HG02588 (cell line): ENCODE measurements at regions not wholly inside any gene's neighbourhood (a gene's known extent, or its start where the extent isn't known, plus 50 kb on each side); places are given as distances from the start of the nearest gene placed in this dataset.

Source experiments
- ATAC-seq: cut with Tn5 transposase; IDR thresholded peaks from one replicate; pipeline ENCODE4 v1.9.1; 2021; ENCODE audit warnings: mild to moderate bottlenecking, moderate library complexity; ENCODE audit not compliant: unreplicated experiment

DNA sequence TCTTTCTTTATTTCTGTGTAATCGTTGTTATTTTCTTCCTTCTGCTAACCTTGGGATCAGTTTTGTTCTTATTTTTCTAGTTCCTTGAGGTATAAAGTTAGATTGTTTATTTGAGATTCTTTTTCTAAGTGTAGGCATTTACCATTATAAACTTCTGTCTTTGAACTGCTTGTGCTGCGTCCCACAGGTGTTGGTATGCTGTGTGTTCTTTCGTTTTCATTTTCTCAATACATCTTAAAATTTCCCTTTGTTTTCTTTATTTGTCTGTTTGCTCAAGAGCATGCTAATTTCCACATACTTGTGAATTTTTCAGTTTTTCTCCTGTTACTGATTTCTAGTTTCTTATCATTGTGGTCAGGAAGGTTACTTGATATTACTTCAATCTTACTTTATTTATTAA is 873.8 kb upstream of the GCFC2 start:
- ATAC-seq = no peak

GRCh38 chr2:76579911-76580310 is 869.2 kb upstream of the GCFC2 start:
- ATAC-seq = no peak

- no peak for ATAC-seq
Observed at GRCh38 chr2:76572981-76573380, 862.3 kb upstream of the GCFC2 start.

GRCh38 chr2:76569819-76570218 is 859.1 kb upstream of the GCFC2 start:
- ATAC-seq = no peak

DNA sequence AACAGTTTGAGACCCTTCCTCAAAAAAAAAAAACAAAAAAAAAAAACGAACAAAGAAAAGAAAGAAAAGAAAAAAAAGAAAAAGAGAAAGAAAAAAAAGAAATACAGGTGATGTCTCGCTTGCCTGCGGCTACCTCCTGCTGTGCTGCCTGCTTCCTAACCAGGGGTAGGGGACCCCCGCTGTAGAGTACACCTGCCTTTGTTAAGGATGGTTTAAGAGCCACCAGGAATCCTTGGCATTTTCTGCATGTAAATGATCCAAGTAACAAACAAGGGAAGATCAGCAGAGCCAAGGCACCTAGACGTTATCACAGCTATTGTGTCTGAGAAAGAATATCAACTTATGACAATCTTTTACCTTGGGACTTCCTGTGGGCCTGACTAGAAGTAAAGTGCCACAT is 856.8 kb upstream of the GCFC2 start:
- no peak for ATAC-seq

- no peak for ATAC-seq
Observed at GRCh38 chr2:76564734-76565133, 854.0 kb upstream of the GCFC2 start.

DNA sequence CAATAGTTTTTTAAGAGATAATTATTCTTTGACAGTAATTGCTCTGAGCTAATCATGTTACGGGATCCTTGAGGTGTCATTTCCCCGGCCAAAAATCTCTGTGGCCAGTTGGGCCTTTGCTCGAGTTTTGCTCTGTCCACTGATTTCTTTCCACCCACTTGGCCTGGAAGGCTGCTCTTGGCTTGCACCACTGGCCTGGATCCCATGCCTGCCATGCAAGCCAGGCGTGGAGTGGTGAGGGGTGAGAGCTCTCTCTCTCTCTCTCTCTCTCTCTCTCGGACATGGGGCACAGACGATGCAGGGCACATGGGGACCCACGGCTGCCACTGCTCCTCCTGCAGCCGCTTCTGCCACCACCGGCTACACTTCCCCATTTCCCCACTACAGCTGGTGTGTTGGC is 853.0 kb upstream of the GCFC2 start:
- no peak for ATAC-seq

DNA sequence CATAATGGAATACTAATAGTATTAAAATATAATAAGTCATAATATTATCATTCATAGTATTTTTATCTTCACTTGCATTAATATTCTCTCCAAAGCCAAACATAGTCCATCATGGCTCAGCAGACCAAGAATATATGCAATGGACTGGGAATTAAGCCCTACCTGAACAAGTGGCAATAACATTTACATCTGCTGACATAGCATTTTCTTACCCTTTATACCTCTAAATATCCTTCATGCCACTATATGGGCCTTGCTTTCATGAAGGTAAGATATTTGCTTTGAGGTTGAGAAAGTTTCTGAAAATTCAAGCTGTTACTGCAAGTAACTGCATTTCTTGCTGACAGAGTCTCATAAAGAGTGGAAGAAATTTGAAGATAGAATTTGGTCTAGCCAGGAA is 847.4 kb upstream of the GCFC2 start:
- ATAC-seq = no peak

GRCh38 chr2:76556018-76556417 is 845.3 kb upstream of the GCFC2 start:
- ATAC-seq = no peak

DNA sequence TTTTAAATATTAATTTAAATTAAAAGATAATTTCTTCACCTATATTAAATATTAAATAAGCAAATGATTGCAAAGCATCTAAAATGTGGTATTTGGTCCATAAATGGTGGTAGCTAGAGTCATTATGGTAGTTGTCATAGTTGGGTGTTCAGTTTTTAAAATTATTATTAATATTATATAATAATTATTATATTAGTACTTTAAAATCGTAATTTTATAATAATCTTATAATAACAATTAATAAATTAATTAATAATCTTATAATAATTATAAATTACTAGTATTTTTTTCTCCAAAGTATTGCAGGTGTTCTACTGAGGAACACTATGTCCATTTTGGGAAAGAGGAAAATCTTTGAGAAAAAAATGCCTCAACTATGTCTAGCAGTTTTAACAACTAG is 835.5 kb upstream of the GCFC2 start:
- no peak for ATAC-seq

GRCh38 chr2:76544901-76545300 is 834.2 kb upstream of the GCFC2 start:
- no peak for ATAC-seq

DNA sequence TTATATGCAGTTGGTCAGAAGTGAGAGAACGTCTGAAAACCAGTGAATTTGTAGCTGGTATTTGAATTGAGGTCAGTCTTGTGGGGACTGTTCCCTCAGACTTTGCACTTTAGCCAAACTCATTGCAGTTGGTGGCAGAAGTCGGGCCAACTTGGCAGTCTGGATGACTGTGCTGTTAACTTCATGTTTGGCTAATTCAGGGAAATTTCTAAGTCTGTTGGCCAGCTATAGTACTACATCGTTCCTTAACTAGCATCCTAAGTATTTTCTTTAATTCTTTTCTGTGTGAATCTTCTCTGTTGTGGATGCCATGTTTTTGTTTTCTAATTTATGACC is 806.8 kb upstream of the GCFC2 start:
- no peak for ATAC-seq

- no peak for ATAC-seq
Observed at GRCh38 chr2:76516861-76517573, 806.3 kb upstream of the GCFC2 start.

GRCh38 chr2:76512201-76512820 is 801.6 kb upstream of the GCFC2 start:
- no peak for ATAC-seq

GRCh38 chr2:76506538-76506937 is 795.8 kb upstream of the GCFC2 start:
- ATAC-seq = no peak

DNA sequence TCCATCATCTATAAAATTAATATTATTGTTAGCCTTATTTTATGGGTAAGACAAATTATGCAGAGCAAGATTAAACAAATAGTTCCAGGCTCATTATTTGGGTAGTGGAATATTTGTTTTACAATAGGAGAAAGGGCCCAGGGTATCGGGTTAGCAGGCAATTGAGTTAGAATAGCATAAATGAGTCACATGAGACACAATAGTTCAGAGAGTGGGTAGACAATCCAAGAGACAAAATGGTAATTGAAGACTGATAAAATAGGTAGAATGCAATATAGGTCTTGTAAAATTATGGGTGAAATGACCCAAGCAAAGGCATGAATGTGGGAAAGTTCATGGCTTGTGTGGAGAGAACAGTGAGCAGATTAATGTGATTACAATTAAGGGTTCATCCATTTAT is 790.9 kb upstream of the GCFC2 start:
- no peak for ATAC-seq

- no peak for ATAC-seq
Observed at GRCh38 chr2:76498360-76498759, 787.6 kb upstream of the GCFC2 start.

DNA sequence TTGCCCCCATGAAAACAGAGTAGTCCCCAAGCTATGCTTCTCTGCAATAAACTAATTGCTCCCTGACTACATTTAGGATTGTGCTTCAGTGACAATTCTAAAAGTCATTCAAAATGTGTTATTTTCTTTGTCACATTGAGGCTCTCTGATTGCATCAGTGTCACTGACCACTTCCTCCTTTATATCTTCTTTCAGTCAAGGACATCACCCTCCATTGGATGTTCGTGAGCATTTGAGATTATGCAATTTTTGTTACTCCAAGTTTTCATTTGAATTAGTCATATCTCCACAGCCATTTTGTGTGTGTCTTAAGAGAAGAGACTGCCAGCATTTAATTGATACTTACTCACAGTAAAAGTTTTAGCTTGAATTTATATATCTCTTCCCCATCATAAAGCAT is 780.8 kb upstream of the GCFC2 start:
- ATAC-seq = no peak

GRCh38 chr2:76478266-76479035 is 767.7 kb upstream of the GCFC2 start:
- ATAC-seq = no peak

- ATAC-seq = no peak
Observed at GRCh38 chr2:76472946-76473345, 762.2 kb upstream of the GCFC2 start.

GRCh38 chr2:76469066-76469465 is 758.4 kb upstream of the GCFC2 start:
- no peak for ATAC-seq

- ATAC-seq = no peak
Observed at GRCh38 chr2:76467326-76467725, 756.6 kb upstream of the GCFC2 start.
